ENCODE measurements at regions not wholly inside any gene's neighbourhood (a gene's known extent, or its start where the extent isn't known, plus 50 kb on each side); places are given as distances from the start of the nearest gene placed in this dataset.
A peak's percentile ranks its signal among the peaks of the same experiment; 100 is the strongest.

DNA sequence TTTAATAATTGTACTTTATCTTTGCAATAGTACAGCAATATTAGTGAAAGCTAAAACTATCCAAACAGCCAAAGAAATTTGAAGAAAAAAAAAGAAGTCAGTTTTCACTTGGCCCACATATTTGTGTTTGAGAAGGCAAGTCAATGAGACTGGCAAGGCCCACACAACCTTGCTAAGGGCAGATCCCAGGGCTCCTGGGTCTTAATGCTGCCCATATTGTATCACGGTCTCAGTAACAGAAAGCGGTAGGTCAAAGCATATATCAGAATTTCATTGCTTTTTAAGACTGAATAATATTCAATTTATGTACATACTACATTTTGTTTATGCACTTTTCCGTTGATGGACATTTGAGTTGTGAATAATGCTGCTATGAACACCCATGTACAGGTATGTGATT lies 262.0 kb upstream of the TOPAZ1 start:
- DNase-seq (ENCODE audit: low read depth in 3 of 3), result no peak

DNA sequence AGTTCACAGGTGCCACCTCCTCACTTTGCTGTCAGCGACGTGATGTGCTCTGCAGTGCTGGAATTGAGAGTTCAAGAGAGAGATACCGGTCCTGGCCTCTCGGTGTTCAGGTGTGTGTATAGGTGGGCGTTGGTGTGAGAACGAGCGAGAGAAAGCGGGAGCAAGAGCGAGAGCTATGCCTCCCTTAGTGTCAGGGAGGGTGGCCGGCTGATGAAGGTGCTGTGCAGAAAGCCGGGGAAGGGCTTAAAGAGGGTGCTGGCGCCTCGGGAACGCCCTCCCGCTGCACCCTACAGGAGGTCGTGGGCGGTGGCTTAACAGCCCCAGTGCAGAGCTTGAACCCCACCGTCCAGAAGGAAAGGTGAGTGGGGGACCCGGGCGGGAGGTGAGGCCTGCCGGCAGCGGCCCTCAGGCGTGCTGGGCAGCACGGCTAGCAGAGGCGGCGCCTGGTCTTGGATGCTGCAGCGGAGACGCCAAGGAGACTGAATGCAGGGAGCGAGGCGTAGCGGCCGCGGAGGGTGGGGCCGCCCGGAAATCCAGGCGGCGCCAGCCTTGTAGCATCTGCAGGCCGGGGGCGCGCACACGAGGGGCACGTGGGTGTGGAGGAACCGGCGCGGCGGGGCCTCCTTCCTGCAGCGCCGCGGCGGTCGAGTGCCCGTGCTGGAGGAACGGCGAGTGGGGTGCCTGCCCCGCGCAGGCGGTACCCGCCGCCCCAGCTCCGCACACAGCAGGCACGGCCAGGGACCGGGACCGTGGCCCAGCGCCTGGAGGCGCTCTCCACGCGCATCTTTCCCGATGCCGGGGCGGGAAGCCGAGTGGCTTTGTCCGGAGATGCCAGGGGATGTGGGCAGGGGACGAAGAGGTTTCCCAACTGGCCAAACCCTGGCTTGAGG lies 246.8 kb upstream of the TOPAZ1 start:
- peak in 1 of 3 experiments; percentile 7 for DNase-seq (ENCODE audit: low read depth in 3 of 3)

DNA sequence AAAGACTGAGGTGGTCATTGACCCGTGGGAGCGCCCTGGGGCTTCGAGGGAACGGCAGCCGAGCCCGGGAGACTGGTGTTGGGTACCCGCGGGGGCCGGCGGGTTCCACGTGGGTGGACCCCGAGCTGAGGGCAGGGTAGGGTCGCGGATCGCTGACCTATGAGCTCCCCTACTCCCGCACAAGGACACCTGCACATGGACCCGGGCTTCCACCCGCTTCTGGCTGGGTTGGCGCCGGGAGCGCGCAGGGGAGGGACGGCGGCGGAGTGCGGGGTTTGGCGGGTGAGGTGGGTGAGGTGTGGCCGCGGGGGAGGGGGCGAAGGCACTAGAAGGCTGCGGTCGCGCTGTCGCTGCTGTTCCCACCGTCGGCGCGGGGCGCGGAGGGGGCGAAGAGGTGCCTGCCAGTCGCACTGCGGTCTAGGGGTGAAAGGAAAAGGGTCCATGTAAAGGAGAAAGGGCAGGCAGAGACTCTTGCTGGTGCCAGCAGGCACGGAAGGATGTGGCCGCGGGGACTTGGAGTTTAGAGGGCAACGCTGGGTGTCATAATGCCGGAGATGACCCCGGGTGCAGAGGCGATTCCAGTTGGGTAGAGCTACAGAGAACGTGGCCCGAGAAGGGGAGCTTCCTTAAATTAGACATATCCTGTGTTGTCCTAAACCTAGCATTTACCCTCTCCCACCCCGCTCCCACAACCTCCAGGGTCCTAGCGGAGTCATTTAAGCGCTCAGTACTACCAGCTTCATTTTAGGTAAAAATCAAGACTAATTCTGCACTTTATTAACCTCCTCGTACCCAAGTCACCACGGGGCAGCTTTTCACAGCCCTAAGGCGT lies 245.9 kb upstream of the TOPAZ1 start:
- DNase-seq (ENCODE audit: low read depth in 3 of 3), result peak in 1 of 3 experiments; percentile 4

DNA sequence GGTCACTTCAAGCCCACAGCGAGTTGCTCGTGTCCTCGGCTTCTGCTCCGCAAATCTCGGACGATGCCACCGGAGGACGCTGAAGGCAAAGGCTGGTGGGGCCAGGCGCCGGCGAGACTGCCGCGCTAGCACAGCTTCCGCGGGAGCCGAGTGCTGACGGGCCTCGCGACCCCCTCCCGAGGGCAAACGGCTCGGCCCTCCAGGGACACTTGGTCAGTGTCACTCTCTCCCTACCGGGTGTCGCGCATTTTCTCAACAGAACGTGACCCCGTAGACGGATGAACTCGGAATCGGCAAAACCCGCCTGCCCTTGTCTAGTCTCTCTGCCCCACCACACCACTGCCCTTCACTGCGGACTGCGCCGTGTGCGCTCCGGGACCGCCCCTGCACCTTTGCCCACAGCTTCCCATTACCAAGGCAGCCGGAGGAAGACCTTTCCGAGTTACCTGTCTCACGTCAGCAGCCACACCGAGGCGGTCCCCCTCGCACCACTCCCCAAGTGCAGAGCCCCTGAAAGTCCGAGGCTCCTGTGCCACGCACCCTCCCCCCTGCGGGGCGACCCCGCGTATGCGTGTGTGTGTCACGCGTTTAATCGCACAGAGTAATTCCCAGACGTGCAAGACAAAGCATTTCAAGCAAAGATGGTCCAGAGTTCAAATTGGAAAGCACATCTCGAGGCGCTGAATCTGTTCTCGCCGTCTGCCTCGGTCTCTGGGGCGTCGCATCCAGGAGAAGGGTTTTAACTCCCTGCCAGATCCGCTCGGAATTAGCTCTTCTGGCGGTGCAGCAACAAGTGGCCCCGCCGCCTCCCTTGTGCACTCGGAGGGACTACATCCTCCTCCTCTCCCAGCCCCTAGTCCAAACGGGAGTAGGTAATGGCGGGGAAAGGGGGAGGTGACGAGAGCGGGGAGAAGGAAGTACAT lies 245.0 kb upstream of the TOPAZ1 start:
- DNase-seq (ENCODE audit: low read depth in 3 of 3), result peak in 1 of 3 experiments; percentile 2

DNA sequence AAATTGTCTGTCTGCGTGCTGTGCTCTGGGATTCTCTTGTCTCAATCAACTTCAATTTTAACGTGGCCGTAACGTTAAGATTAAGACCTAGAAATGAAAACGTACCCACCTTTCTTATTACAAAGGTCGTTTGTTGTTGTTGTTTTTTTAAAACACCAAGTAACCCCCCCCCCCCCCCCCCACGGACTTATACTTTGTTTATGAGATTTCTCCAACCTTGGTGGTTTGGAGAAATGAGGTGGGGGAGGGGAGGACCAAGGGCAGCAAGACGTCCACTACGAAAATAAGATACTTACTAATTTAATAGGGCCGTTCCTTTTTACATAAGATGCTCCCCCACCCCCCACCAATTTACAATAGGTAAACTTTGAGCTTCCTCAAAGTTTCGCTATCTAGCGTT lies 244.4 kb upstream of the TOPAZ1 start:
- no peak for DNase-seq (ENCODE audit: low read depth in 3 of 3)

DNA sequence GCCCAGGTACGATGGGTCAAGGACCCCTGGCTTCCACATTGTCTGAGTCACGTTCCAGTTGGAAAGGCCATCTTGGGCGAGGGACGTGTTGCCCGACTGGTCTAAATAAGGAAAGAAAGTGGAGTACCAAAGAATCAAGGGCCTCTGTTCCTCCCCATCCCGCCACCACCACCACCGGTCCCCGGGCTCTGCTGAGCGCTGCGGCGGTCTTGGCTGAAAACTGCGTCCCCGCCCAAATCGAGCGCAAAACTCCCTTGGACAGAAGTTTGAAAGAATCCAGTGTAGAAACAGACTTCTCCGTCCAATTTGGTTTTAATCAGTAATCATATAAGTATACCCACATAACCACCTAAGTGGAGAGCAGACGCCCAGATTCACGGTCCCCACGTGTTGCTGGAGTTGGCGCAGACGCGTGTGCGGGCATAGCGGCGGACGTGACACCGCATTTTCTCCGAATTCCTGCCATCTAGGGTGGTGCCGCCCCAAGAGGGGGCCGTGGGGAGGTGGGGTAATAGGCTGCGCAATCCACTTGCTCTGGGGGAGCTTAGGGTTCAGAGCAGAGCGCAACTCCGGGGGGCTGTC lies 243.8 kb upstream of the TOPAZ1 start:
- peak in 1 of 3 experiments; percentile 15 for DNase-seq (ENCODE audit: low read depth in 3 of 3)

DNA sequence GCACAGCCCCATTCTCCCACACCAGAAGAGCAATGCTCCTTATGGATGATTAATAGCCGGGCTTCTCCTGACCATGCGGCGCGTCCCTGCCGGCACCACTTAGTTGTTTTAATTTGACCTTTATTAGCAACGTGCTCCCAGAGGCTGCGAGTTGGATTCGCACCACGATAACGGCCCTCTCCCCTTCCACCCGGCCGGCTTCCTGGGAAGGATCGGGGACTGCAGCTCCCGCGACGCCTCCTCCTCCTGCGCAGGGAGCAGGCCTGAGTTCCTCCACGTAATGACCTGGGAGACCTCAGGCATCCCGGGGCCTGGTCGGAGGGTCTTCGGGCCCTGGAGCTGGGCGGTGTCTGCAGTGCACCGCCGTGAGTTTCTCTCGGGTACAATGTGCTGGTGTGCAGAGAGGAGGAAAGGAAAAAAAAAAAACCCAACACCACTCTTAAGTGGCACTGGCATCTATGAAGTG lies 243.3 kb upstream of the TOPAZ1 start:
- no peak for DNase-seq (ENCODE audit: low read depth in 3 of 3)

DNA sequence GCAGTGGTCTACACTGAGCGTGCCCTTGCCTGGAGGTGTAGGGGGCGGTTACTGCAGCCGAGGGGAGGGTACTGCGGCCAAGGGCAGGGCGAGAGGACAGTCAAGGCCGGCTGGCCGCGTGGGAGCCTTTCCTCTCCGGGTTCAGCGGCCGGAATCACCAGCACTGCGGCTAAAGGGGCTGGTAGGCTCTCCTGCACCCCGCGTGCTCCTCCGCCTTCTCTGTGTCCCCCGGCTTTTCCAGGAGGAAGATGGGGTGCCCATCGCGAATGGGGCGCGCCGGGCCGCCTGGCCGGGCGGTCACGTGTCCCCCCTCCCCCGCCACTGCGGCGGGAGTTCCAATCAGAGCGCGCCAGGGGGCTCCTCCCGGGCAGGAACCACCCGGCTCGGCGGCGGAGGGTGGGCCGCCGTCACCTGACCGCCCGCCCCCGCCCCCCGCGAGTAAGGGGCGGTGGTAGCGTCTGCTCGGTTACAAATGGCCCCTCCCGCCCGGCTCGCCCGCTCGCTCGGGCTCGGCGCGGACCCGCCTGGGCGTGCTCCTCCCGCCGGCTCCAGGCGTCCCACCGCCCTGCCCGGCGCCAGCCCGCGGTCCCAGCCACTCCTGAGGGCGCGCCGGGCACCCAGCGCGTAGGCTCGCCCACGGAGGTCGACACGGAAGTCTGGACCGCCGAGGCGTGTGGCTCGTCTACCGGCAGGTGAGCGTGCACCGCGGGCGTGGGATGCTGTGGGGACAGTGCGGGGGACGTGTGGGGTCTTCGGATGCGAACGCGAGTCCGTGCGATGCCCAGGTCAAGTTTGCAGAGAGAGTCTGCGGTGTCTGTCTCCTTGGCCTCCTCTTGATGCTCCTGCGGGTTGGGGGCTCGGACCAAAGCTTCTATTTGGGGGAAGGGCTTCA lies 242.6 kb upstream of the TOPAZ1 start:
- DNase-seq (ENCODE audit: low read depth in 3 of 3), result no peak

DNA sequence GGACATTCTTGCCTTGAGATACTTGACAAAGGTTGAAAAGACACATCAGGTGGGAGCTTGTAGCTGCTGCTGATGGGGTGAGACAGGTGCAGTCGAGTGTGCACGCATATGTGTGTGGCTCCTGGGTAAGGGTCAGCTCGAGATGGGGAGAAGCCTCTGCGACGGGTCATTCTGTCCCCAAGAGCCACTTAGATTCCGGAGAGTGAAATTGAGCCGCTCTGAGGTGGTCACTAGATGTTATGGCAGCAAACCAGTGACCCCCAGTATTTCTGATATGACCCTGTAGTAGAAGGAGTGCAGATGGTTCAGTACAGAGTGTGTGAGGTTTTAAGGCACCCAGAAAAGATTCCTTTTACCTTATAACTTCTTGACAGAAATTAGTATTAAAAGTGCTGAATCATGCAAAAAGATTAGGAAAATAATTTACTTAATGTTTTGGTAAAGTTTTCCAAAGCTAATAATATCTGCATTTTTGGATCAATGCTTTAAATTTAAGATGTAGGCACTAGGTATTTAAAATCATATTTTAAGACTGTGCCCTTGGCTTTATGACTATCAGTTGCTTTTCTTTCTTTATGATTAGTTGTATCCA lies 241.9 kb upstream of the TOPAZ1 start:
- no peak for DNase-seq (ENCODE audit: low read depth in 3 of 3)

DNA sequence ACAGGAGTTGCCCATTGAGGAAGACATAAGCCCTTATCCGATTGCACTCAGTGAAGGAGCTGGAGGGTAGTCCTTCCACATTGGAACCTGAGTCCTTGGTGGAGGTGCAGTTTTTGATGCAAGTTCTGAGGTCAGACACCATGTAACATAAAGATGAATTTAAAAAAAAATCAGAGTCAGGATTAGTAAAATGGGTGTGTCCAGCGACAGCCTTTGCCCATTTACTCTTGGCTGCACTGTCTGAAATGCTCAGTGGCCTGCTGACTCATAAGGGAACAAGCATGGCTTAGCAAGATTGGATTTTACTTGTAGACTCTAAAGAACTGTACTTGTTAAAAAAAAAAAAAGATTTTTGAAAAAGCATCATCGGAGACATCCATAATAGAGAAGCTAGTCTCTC lies 241.1 kb upstream of the TOPAZ1 start:
- DNase-seq (ENCODE audit: low read depth in 3 of 3), result no peak

DNA sequence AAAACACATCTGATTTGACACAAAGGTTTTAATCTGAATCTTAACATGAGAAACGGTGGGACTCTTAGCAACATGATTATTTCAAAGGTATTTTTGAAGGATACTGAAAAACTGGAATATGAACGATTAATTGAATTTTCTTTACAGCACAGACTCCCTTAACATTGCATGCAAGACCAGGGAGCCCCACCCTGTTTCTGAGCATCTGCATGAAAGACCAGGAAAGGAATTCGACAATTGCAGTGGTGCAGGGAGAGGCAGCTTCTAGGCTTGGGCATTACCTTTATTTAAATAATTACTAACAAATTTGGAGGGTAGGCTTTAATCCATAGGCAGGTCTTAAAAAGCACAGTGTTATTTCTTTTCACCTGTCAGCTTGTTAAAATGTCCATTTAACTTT lies 240.6 kb upstream of the TOPAZ1 start:
- DNase-seq (ENCODE audit: low read depth in 3 of 3), result no peak

DNA sequence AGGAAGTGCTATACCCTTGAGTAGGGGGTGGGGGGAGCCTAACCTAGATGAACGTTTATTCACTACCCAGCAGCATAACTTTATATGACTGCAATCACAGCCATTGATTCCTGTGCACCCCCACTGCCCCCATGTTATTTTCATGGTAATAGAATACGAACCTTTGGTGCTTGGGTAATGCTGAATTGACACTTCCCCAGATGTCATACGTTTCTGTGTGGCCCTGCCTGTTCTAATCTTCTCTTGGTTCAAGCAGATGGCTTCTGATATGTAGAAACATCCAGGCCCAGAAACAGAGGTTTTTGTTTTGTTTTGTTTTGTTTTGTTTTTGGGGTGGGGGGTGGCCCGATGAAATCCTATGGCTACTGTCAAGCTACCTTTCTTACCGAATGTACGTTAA lies 237.9 kb upstream of the TOPAZ1 start:
- no peak for DNase-seq (ENCODE audit: low read depth in 3 of 3)

DNA sequence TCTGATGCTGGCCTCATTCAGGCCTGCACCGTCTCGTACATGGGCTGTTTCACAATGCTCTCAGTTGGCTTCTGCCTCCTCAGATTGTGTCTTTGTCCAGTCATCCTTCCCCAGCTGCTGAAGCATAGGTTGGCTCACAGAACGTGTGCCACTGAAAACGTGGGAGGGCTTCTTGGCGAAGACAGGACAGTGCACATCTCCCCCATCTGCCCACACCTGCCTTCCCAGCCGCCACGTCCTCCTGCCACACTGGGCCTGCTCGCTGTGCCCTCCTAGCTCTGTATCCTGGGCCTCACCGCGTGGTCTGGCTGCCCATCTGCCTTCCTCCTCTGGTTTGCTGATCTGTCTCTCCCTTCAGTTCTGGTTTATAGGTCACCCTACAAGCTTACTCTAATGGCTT lies 230.0 kb upstream of the TOPAZ1 start:
- DNase-seq (ENCODE audit: low read depth in 3 of 3), result no peak

DNA sequence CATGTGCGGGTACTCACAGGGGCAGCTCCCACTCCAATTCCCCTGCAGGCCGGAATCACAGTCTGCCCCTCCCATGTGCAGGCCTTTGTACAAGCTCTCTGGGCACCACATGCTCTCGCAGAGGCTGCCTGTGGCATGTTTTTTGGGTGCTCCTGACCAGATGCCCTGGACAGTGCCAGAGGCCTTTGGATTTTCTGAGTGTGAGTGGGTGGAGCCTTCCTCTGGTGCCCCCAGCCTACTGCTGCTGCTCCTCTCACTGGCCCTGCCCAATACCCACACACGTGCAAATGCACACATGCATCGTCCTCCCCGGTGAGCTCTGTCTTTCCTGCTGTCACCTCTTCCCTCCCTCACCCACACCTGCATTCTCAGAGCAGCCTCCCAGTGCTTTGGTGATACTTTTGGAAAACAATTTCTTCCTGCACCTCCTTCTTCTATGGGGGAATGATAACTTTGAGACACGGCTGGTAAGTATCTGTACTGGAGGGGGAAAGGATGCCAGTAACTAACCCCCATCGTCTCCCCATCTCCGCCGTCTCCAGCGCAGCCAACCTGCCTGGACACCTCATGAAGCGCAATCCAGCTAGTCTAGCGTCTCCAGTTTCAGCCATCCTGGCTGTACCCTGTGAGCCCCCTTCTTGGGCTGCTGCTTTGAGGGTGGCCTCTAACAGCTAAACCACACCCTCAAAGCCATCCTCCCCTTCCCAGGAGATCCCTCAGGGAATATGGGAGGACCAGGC lies 229.4 kb upstream of the TOPAZ1 start:
- DNase-seq (ENCODE audit: low read depth in 3 of 3), result no peak

DNA sequence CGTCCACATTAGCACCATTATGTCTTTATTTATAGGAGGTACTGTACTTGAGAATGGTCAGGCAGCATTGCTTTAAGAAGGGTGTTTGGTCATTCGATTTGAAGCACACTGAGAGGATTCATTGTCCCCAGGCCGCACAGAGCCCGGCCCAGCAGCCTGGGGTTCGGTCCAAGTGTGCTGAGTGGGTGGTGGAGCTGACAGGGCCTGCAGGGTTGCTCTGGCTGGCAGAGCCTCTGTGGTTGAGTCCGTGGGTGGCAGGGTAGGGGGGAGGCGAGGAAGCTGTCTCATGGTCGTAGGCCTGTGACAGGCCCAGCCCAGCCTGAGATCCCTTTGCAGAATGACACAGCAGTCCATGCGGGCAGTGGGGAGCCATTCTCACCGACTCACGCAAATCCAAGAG lies 227.7 kb upstream of the TOPAZ1 start:
- no peak for DNase-seq (ENCODE audit: low read depth in 3 of 3)

DNA sequence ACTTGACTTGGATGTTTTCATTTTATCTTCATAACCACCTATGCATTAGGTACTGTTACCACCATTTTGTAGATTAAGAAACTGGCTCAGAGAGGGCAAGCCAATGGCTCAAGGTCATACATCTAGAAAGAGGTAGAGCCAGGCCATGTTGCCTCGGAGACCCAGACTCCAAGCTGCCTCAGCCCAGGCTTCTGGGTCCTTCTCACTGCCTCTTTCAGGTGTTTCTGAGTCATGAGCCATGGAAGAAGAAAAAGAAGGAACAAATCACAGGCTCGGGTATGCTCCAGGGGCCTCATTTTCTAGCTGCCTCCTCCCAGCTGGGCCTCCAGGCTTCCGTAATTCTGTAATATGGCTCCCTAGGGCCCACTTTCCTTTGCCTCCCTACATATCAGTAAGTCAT lies 226.5 kb upstream of the TOPAZ1 start:
- DNase-seq (ENCODE audit: low read depth in 3 of 3), result no peak

DNA sequence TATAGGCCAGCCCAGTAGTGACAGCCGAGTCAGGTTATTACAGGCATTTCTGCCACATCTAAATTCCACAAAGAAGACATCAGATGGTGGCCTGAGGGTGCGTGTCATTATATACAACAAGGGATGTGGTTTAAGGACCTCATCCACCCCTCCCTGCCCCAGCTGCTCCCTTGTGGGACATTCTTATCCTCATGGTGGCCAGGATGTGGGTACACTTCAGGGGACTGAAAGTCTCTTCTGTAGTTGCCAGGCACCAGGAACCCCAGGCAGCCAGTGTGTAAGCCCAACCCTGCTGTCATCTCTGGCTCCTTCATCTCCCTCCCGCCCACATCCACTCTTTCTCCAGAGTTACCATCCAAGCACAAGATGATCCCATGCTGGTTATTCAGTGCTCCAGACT lies 224.9 kb upstream of the TOPAZ1 start:
- no peak for DNase-seq (ENCODE audit: low read depth in 3 of 3)

DNA sequence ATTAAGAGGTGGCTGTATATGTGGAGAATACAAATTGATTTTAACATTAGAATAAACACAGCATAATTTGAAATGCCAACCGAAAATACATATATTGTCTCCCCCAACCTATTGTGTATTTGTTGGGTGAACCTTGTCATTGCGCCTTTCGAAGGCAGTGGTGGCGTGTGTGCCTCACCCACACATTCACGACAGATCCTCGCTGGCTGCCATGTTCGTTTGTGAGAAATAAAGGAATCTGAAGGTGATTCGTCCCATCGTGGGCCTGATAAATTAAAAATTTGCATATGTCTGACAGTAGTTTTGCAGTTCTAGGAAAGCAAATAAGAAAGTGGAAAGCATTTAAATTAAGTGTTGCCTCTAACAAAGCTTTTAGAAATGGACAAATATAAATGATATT lies 222.8 kb upstream of the TOPAZ1 start:
- DNase-seq (ENCODE audit: low read depth in 3 of 3), result no peak

DNA sequence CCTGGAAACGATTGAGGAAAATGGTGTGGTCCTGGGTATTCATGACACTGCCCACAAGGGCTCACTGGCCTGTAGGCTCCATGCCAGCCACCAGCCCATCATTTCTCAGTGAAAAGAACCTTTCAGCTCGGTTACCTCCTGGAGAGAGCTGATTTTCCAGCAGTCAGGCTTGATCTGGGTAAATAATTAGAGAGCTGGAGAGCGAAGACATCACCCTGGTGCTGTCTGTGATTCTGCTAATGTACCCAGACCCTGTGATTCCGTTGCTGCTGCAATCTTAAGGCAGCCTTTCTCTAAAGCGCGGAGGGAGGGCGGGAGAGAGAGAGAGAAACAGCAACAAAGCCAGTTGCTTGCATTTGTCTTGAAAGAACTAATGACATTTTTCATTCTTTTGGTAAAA lies 221.9 kb upstream of the TOPAZ1 start:
- DNase-seq (ENCODE audit: low read depth in 3 of 3), result no peak

All from stimulated activated CD4-positive, alpha-beta T cell treated with anti-CD3 and anti-CD28 coated beads, TNF-alpha, amount 100 ng/mL, for 4 hours (primary cell).